Effector memory CD4-positive, alpha-beta T cell (primary cell): ENCODE measurements at regions not wholly inside any gene's neighbourhood (a gene's known extent, or its start where the extent isn't known, plus 50 kb on each side); places are given as distances from the start of the nearest gene placed in this dataset.

Source experiments
- DNase-seq, 3 donors: peaks; one replicate each; pipeline ENCODE4 v3.0.0-alpha.2; 2020
- H3K27ac ChIP-seq: 2 replicates; pipeline ENCODE4 v1.7.0; 2013; ENCODE audit warnings: mild to moderate bottlenecking, low read length, moderate library complexity; ENCODE audit not compliant: insufficient read depth, poor library complexity, severe bottlenecking
- H3K27me3 ChIP-seq: replicated peaks from 2 replicates; pipeline ENCODE4 v1.7.0; 2013; ENCODE audit warnings: mild to moderate bottlenecking, low read length; ENCODE audit not compliant: insufficient read depth, control insufficient read depth, poor library complexity, severe bottlenecking
- H3K36me3 ChIP-seq: 2 replicates; pipeline ENCODE4 v1.7.0; 2013; ENCODE audit warnings: mild to moderate bottlenecking, low read length, moderate library complexity; ENCODE audit not compliant: control insufficient read depth, insufficient read depth
- H3K4me1 ChIP-seq: 2 replicates; pipeline ENCODE4 v1.7.0; 2013; ENCODE audit warnings: low read length, mild to moderate bottlenecking; ENCODE audit not compliant: control insufficient read depth, insufficient read depth, poor library complexity, severe bottlenecking
- H3K4me3 ChIP-seq: 2 replicates; pipeline ENCODE4 v1.7.0; 2013; ENCODE audit warnings: low read length, low read depth, mild to moderate bottlenecking; ENCODE audit not compliant: insufficient read depth, poor library complexity, severe bottlenecking
- H3K9me3 ChIP-seq: 2 replicates; pipeline ENCODE4 v1.7.0; 2013; ENCODE audit warnings: mild to moderate bottlenecking, low read length, moderate library complexity; ENCODE audit not compliant: control insufficient read depth

GRCh38 chr16:60199150-60199549 is 1465.0 kb upstream of the GOT2 start:
- no peaks in the 10 kb centered on the region for H3K9me3 ChIP-seq
- no peaks in the 10 kb centered on the region for H3K36me3 ChIP-seq
- no peak overlapping the region for H3K4me3 ChIP-seq
- DNase-seq, result no peak
- no peaks in the 10 kb centered on the region for H3K4me1 ChIP-seq
- H3K27ac ChIP-seq, result no peak overlapping the region
- H3K27me3 ChIP-seq, result no peaks in the 10 kb centered on the region

GRCh38 chr16:60181536-60181935 is 1447.4 kb upstream of the GOT2 start:
- H3K36me3 ChIP-seq, result no peaks in the 10 kb centered on the region

GRCh38 chr16:60180609-60181008 is 1446.5 kb upstream of the GOT2 start:
- H3K36me3 ChIP-seq, result no peaks in the 10 kb centered on the region

More at GRCh38 chr16:60181536-60181935, 1447.4 kb upstream of the GOT2 start:
- Histone ChIP-seq H3K9me3 (peaks cover 2% of the 10 kb centered on the region), H3K27ac (no peak overlapping the region), H3K4me1 (no peaks in the 10 kb centered on the region), H3K4me3 (no peak overlapping the region), H3K27me3 (no peaks in the 10 kb centered on the region)
- DNase-seq, result no peak

GRCh38 chr16:60170196-60170595 is 1436.1 kb upstream of the GOT2 start:
- Histone ChIP-seq H3K9me3 (no peaks in the 10 kb centered on the region), H3K4me1 (no peaks in the 10 kb centered on the region), H3K27ac (no peak overlapping the region), H3K27me3 (no peaks in the 10 kb centered on the region), H3K36me3 (no peaks in the 10 kb centered on the region), H3K4me3 (no peak overlapping the region)
- no peak for DNase-seq

More at GRCh38 chr16:60180609-60181008, 1446.5 kb upstream of the GOT2 start:
- H3K27me3 ChIP-seq, result no peaks in the 10 kb centered on the region
- H3K4me1 ChIP-seq, result no peaks in the 10 kb centered on the region
- H3K27ac ChIP-seq, result no peak overlapping the region
- no peak for DNase-seq
- H3K9me3 ChIP-seq, result peaks cover 5% of the 10 kb centered on the region
- no peak overlapping the region for H3K4me3 ChIP-seq

GRCh38 chr16:60166111-60166510 is 1432.0 kb upstream of the GOT2 start:
- Histone ChIP-seq H3K4me1 (no peaks in the 10 kb centered on the region), H3K27me3 (no peaks in the 10 kb centered on the region), H3K9me3 (no peaks in the 10 kb centered on the region), H3K4me3 (no peak overlapping the region), H3K27ac (no peak overlapping the region), H3K36me3 (no peaks in the 10 kb centered on the region)
- DNase-seq, result no peak

- no peaks in the 10 kb centered on the region for H3K4me1 ChIP-seq
- no peak overlapping the region for H3K27ac ChIP-seq
- no peak overlapping the region for H3K4me3 ChIP-seq
- no peaks in the 10 kb centered on the region for H3K27me3 ChIP-seq
- H3K9me3 ChIP-seq, result no peaks in the 10 kb centered on the region
- no peaks in the 10 kb centered on the region for H3K36me3 ChIP-seq
- DNase-seq, result no peak
Measured at GRCh38 chr16:60151987-60152386, 1417.9 kb upstream of the GOT2 start.

GRCh38 chr16:60150907-60151306 is 1416.8 kb upstream of the GOT2 start:
- no peak for DNase-seq
- H3K27me3 ChIP-seq, result no peaks in the 10 kb centered on the region
- no peak overlapping the region for H3K4me3 ChIP-seq
- no peak overlapping the region for H3K27ac ChIP-seq
- no peaks in the 10 kb centered on the region for H3K9me3 ChIP-seq
- H3K4me1 ChIP-seq, result no peaks in the 10 kb centered on the region
- H3K36me3 ChIP-seq, result no peaks in the 10 kb centered on the region

GRCh38 chr16:60143348-60143705 is 1409.2 kb upstream of the GOT2 start:
- H3K4me3 ChIP-seq, result no peak overlapping the region
- H3K27ac ChIP-seq, result no peak overlapping the region
- DNase-seq, result no peak
- no peaks in the 10 kb centered on the region for H3K27me3 ChIP-seq
- no peaks in the 10 kb centered on the region for H3K36me3 ChIP-seq
- no peaks in the 10 kb centered on the region for H3K4me1 ChIP-seq
- H3K9me3 ChIP-seq, result peaks cover 5% of the 10 kb centered on the region

- H3K36me3 ChIP-seq, result no peaks in the 10 kb centered on the region
- no peaks in the 10 kb centered on the region for H3K27me3 ChIP-seq
- no peaks in the 10 kb centered on the region for H3K4me1 ChIP-seq
- no peak for DNase-seq
- H3K27ac ChIP-seq, result no peak overlapping the region
- H3K9me3 ChIP-seq, result peaks cover 8% of the 10 kb centered on the region
- H3K4me3 ChIP-seq, result no peak overlapping the region
Measured at GRCh38 chr16:60142619-60143347, 1408.7 kb upstream of the GOT2 start.

- Histone ChIP-seq H3K9me3 (peaks cover 8% of the 10 kb centered on the region), H3K27me3 (no peaks in the 10 kb centered on the region), H3K36me3 (no peaks in the 10 kb centered on the region), H3K4me1 (no peaks in the 10 kb centered on the region), H3K4me3 (no peak overlapping the region), H3K27ac (no peak overlapping the region)
- no peak for DNase-seq
Measured at GRCh38 chr16:60137891-60138290, 1403.8 kb upstream of the GOT2 start.
